MM.1S (cell line): ENCODE measurements at regions not wholly inside any gene's neighbourhood (a gene's known extent, or its start where the extent isn't known, plus 50 kb on each side); places are given as distances from the start of the nearest gene placed in this dataset.

Experiments used
- DNase-seq: peaks from one replicate; pipeline ENCODE4 v3.0.0-alpha.2; 2015
- H2AFZ ChIP-seq: fragments of 300-600 bp; sonication (generic); 2 replicates; pipeline ENCODE4 v1.6.0; 2016; ENCODE audit warnings: antibody characterized with exemption, low read length
- H3F3A ChIP-seq: fragments of 300-600 bp; sonication (generic); 2 replicates; pipeline ENCODE4 v1.6.1; 2016; ENCODE audit warnings: mild to moderate bottlenecking, antibody characterized with exemption, low read length, moderate library complexity, mixed read lengths; ENCODE audit not compliant: insufficient read depth
- H3K27ac ChIP-seq: fragments of 300-600 bp; sonication (generic); 2 replicates; pipeline ENCODE4 v1.5.1; 2016; ENCODE audit warnings: mild to moderate bottlenecking, low read length
- H3K27me3 ChIP-seq: fragments of 300-600 bp; sonication (generic); replicated peaks from 2 replicates; pipeline ENCODE4 v1.6.0; 2016; ENCODE audit warnings: low read length; ENCODE audit not compliant: insufficient read depth
- H3K36me3 ChIP-seq: fragments of 300-600 bp; sonication (generic); replicated peaks from 2 replicates; pipeline ENCODE4 v1.6.1; 2016; ENCODE audit warnings: mild to moderate bottlenecking, low read length, mixed read lengths; ENCODE audit not compliant: insufficient read depth
- H3K4me1 ChIP-seq: fragments of 300-600 bp; sonication (generic); 2 replicates; pipeline ENCODE4 v1.6.1; 2016; ENCODE audit warnings: low read length, mixed read lengths
- H3K4me2 ChIP-seq: fragments of 300-600 bp; sonication (generic); 2 replicates; pipeline ENCODE4 v1.6.0; 2016; ENCODE audit warnings: low read depth, low read length
- H3K4me3 ChIP-seq: fragments of 300-600 bp; sonication (generic); 2 replicates; pipeline ENCODE4 v1.5.1; 2016; ENCODE audit warnings: low read length, mixed read lengths
- H3K79me2 ChIP-seq: fragments of 300-600 bp; sonication (generic); 2 replicates; pipeline ENCODE4 v1.6.1; 2016; ENCODE audit warnings: mixed run types, low read length, mixed read lengths
- H3K9ac ChIP-seq: fragments of 300-600 bp; sonication (generic); 2 replicates; pipeline ENCODE4 v1.6.1; 2016; ENCODE audit warnings: low read length, mixed read lengths
- H3K9me2 ChIP-seq: fragments of 300-600 bp; sonication (generic); replicated peaks from 2 replicates; pipeline ENCODE4 v1.6.1; 2016; ENCODE audit warnings: mild to moderate bottlenecking, low read length, mixed read lengths; ENCODE audit not compliant: insufficient read depth
- H3K9me3 ChIP-seq: fragments of 300-600 bp; sonication (generic); replicated peaks from 2 replicates; pipeline ENCODE4 v1.6.1; 2016; ENCODE audit warnings: mild to moderate bottlenecking, low read length, mixed read lengths; ENCODE audit not compliant: insufficient read depth
- H4K20me1 ChIP-seq: fragments of 300-600 bp; sonication (generic); 2 replicates; pipeline ENCODE4 v1.6.1; 2016; ENCODE audit warnings: mild to moderate bottlenecking, low read length, moderate library complexity, mixed read lengths; ENCODE audit not compliant: insufficient read depth
- EZH2 ChIP-seq: fragments of 300-600 bp; sonication (generic); optimal IDR thresholded peaks from 2 replicates; pipeline ENCODE3; 2017; ENCODE audit warnings: low read depth, mild to moderate bottlenecking, antibody characterized with exemption, low read length, mixed read lengths
- EZH2phosphoT487 ChIP-seq: fragments of 300-600 bp; sonication (generic); IDR thresholded peaks from 2 replicates; pipeline ENCODE4 v1.6.1; 2018; ENCODE audit warnings: antibody characterized with exemption, low read length
- TF ChIP-seq, protein P1 (sequence below): fragments of 300-600 bp; sonication (generic); IDR thresholded peaks from 2 replicates; pipeline ENCODE4 v1.5.1; 2016; ENCODE audit warnings: antibody characterized with exemption, low read length, mixed read lengths

DNA sequence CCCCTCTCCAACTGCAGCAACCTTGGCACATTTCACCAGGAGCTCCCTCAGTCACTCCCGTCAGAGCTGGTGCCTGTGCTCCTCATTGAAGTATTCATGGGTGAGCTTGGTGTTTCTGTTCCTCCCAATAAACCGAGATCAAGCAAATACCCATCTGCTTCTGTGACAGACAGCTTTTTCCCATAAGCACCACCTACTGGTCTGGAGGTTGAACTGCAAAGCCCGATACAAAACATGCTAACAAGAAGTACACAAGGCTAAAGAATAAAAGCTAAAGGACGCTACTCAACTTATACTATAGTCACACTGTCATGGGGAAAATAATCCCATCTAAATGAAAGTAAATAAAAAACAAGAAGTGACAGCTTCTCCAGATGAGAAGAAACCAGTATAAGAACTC is 111.9 kb upstream of the C21orf91 start:
- Histone ChIP-seq H4K20me1 (no peaks in the 10 kb centered on the region), H3F3A (no peaks in the 10 kb centered on the region), H2AFZ (peak overlapping the region; percentile 9; the same call in 1 of the 2 replicates), H3K4me2 (no peak overlapping the region), H3K9me3 (no peaks in the 10 kb centered on the region), H3K9me2 (no peaks in the 10 kb centered on the region), H3K4me1 (no peaks in the 10 kb centered on the region), H3K27me3 (no peaks in the 10 kb centered on the region), H3K4me3 (no peak overlapping the region; the same call in 1 of the 2 replicates), H3K9ac (no peak overlapping the region), H3K79me2 (no peaks in the 10 kb centered on the region), H3K27ac (no peak overlapping the region), H3K36me3 (no peaks in the 10 kb centered on the region)
- DNase-seq = peak; percentile 36
- no peak for TF ChIP-seq EZH2phosphoT487
- TF ChIP-seq, protein P1, sequence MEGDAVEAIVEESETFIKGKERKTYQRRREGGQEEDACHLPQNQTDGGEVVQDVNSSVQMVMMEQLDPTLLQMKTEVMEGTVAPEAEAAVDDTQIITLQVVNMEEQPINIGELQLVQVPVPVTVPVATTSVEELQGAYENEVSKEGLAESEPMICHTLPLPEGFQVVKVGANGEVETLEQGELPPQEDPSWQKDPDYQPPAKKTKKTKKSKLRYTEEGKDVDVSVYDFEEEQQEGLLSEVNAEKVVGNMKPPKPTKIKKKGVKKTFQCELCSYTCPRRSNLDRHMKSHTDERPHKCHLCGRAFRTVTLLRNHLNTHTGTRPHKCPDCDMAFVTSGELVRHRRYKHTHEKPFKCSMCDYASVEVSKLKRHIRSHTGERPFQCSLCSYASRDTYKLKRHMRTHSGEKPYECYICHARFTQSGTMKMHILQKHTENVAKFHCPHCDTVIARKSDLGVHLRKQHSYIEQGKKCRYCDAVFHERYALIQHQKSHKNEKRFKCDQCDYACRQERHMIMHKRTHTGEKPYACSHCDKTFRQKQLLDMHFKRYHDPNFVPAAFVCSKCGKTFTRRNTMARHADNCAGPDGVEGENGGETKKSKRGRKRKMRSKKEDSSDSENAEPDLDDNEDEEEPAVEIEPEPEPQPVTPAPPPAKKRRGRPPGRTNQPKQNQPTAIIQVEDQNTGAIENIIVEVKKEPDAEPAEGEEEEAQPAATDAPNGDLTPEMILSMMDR = peak; percentile 58

DNA sequence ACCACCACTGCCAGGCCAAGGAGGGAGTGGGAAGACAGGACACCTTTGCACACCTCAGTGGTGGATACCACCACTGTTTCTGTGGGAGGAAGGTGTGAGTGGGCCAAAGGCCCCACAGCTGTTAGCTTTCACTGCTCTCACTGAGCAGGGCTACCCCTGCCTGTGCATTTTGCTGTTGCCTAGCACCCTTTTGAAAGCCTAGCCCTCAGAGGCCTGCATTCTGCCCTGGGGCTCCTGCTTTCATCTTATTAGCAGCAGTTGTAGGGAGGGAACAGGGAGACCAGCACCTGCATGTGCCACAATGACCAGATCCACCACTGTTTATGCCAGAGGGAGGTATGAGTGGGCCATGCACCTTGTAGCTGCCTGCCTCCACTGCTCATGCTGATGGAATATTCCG is 110.9 kb upstream of the C21orf91 start:
- no peaks in the 10 kb centered on the region for H3K9me3 ChIP-seq
- no peaks in the 10 kb centered on the region for H3K27me3 ChIP-seq
- H3K4me2 ChIP-seq = no peak overlapping the region
- H2AFZ ChIP-seq = no peak overlapping the region
- no peaks in the 10 kb centered on the region for H3K79me2 ChIP-seq
- H3K9ac ChIP-seq = no peak overlapping the region
- no peaks in the 10 kb centered on the region for H4K20me1 ChIP-seq
- TF ChIP-seq EZH2phosphoT487 (no peak), EZH2 (no peak)
- TF ChIP-seq, protein P1 = no peak
- H3F3A ChIP-seq = no peaks in the 10 kb centered on the region
- H3K4me3 ChIP-seq = no peak overlapping the region
- no peak overlapping the region for H3K27ac ChIP-seq
- DNase-seq = no peak
- no peaks in the 10 kb centered on the region for H3K36me3 ChIP-seq
- H3K9me2 ChIP-seq = no peaks in the 10 kb centered on the region
- H3K4me1 ChIP-seq = no peaks in the 10 kb centered on the region

DNA sequence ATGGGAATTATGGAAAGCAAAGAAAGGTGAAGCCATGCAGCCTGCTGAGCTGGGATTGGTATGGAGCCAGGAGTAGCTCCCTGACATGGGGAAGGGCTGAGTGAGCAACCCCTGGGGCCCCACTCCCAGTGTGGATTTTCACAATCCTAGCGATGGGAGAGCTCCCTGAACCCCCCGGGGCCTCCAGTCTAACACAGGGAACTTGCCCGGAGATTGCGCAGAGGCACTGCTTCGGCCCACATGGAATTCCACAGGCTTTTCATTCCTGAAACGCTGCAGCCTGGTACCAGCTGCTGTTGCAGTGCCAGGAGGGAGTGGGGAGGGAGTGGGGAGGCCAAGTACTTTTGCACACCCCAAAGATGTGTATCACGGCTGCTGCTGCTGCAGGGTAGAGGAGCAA is 110.4 kb upstream of the C21orf91 start:
- no peak for DNase-seq
- no peaks in the 10 kb centered on the region for H3F3A ChIP-seq
- H3K9ac ChIP-seq = no peak overlapping the region
- H3K27me3 ChIP-seq = no peaks in the 10 kb centered on the region
- H2AFZ ChIP-seq = no peak overlapping the region
- no peaks in the 10 kb centered on the region for H3K79me2 ChIP-seq
- TF ChIP-seq, protein P1 = no peak
- no peak for TF ChIP-seq EZH2
- TF ChIP-seq EZH2phosphoT487 = no peak
- no peaks in the 10 kb centered on the region for H4K20me1 ChIP-seq
- no peak overlapping the region for H3K4me3 ChIP-seq
- H3K27ac ChIP-seq = no peak overlapping the region
- no peaks in the 10 kb centered on the region for H3K9me2 ChIP-seq
- no peaks in the 10 kb centered on the region for H3K4me1 ChIP-seq
- no peaks in the 10 kb centered on the region for H3K36me3 ChIP-seq
- H3K9me3 ChIP-seq = no peaks in the 10 kb centered on the region
- no peak overlapping the region for H3K4me2 ChIP-seq
